H9 (cell line): ENCODE measurements at regions not wholly inside any gene's neighbourhood (a gene's known extent, or its start where the extent isn't known, plus 50 kb on each side); places are given as distances from the start of the nearest gene placed in this dataset.

Experiments used
- DNase-seq: peaks from one replicate; pipeline ENCODE4 v3.0.0-alpha.2; 2017
- H2AFZ ChIP-seq: one replicate; pipeline ENCODE4 v1.6.1; 2013; ENCODE audit warnings: mild to moderate bottlenecking, low read length, control low read depth, moderate library complexity
- H2AK5ac ChIP-seq: 2 replicates; pipeline ENCODE4 v1.6.1; 2013; ENCODE audit warnings: low read length, control low read depth, mixed read lengths; ENCODE audit not compliant: insufficient read length
- H2BK120ac ChIP-seq: one replicate; pipeline ENCODE4 v1.6.1; 2013; ENCODE audit warnings: low read depth, mild to moderate bottlenecking, low read length, control low read depth, inconsistent platforms; ENCODE audit not compliant: poor library complexity, severe bottlenecking
- H2BK12ac ChIP-seq: 2 replicates; pipeline ENCODE4 v1.6.1; 2013; ENCODE audit warnings: low read length, control low read depth, mixed read lengths, low read depth; ENCODE audit not compliant: insufficient read length
- H2BK15ac ChIP-seq: 2 replicates; pipeline ENCODE4 v1.6.1; 2013; ENCODE audit warnings: low read depth, low read length, control low read depth
- H2BK20ac ChIP-seq: one replicate; pipeline ENCODE4 v1.6.1; 2013; ENCODE audit warnings: low read depth, mild to moderate bottlenecking, low read length, control low read depth, inconsistent platforms; ENCODE audit not compliant: poor library complexity, severe bottlenecking
- H2BK5ac ChIP-seq: 2 replicates; pipeline ENCODE4 v1.6.1; 2013; ENCODE audit warnings: low read length, control low read depth, mixed read lengths; ENCODE audit not compliant: insufficient read length
- H3K14ac ChIP-seq: 2 replicates; pipeline ENCODE4 v1.6.1; 2013; ENCODE audit warnings: low read length, control low read depth; ENCODE audit not compliant: insufficient read depth
- H3K18ac ChIP-seq: 2 replicates; pipeline ENCODE4 v1.6.1; 2013; ENCODE audit warnings: low read depth, mild to moderate bottlenecking, mixed read lengths, low read length, control low read depth; ENCODE audit not compliant: insufficient read length
- H3K23ac ChIP-seq: 2 replicates; pipeline ENCODE4 v1.6.1; 2013; ENCODE audit warnings: low read length, control low read depth, mixed read lengths, low read depth; ENCODE audit not compliant: insufficient read length
- H3K23me2 ChIP-seq: 2 replicates; pipeline ENCODE4 v1.6.1; 2013; ENCODE audit warnings: low read depth, mild to moderate bottlenecking, mixed read lengths, low read length, control low read depth; ENCODE audit not compliant: insufficient read length, poor library complexity, severe bottlenecking
- H3K27ac ChIP-seq: 2 replicates; pipeline ENCODE4 v1.5.1; 2013; ENCODE audit warnings: low read length, control low read depth, mixed read lengths, low read depth; ENCODE audit not compliant: insufficient read length
- H3K27me3 ChIP-seq: 2 replicates; pipeline ENCODE4 v1.6.1; 2013; ENCODE audit warnings: low read length, control low read depth, inconsistent platforms; ENCODE audit not compliant: insufficient read depth
- H3K4ac ChIP-seq: 2 replicates; pipeline ENCODE4 v1.6.1; 2013; ENCODE audit warnings: low read depth, mild to moderate bottlenecking, control low read depth, inconsistent platforms, low read length, moderate library complexity
- H3K4me1 ChIP-seq: 2 replicates; pipeline ENCODE4 v1.6.1; 2013; ENCODE audit warnings: low read length, control low read depth, inconsistent platforms; ENCODE audit not compliant: insufficient read depth
- H3K4me2 ChIP-seq: 2 replicates; pipeline ENCODE4 v1.6.1; 2013; ENCODE audit warnings: low read length, control low read depth, mixed read lengths; ENCODE audit not compliant: insufficient read length, insufficient read depth
- H3K56ac ChIP-seq: 2 replicates; pipeline ENCODE4 v1.6.1; 2013; ENCODE audit warnings: low read depth, mild to moderate bottlenecking, mixed read lengths, low read length, control low read depth; ENCODE audit not compliant: insufficient read length
- H3K79me1 ChIP-seq: 2 replicates; pipeline ENCODE4 v1.6.1; 2013; ENCODE audit warnings: low read depth, mild to moderate bottlenecking, moderate library complexity, low read length, control low read depth, inconsistent platforms; ENCODE audit not compliant: insufficient read depth, poor library complexity, severe bottlenecking
- H3K79me2 ChIP-seq: 2 replicates; pipeline ENCODE4 v1.6.1; 2013; ENCODE audit warnings: low read length, control low read depth, inconsistent platforms; ENCODE audit not compliant: insufficient read depth
- H3K9ac ChIP-seq: 2 replicates; pipeline ENCODE4 v1.6.1; 2013; ENCODE audit warnings: low read length, control low read depth, mixed read lengths; ENCODE audit not compliant: insufficient read length; ENCODE audit errors: extremely low read depth
- H3K9me3 ChIP-seq: one replicate; pipeline ENCODE4 v1.6.1; 2013; ENCODE audit warnings: low read depth, low read length, inconsistent platforms; ENCODE audit not compliant: control insufficient read depth
- H3T11ph ChIP-seq: one replicate; pipeline ENCODE4 v1.6.1; 2013; ENCODE audit warnings: mild to moderate bottlenecking, low read length, control low read depth, inconsistent platforms
- H4K20me1 ChIP-seq: one replicate; pipeline ENCODE4 v1.6.1; 2013; ENCODE audit not compliant: control insufficient read depth, insufficient read length, insufficient read depth
- H4K5ac ChIP-seq: 2 replicates; pipeline ENCODE4 v1.6.1; 2013; ENCODE audit warnings: low read depth, mild to moderate bottlenecking, mixed read lengths, low read length, control low read depth; ENCODE audit not compliant: insufficient read length
- H4K8ac ChIP-seq: replicated peaks from 2 replicates; pipeline ENCODE4 v1.6.1; 2013; ENCODE audit warnings: low read length, control low read depth, mixed read lengths, low read depth; ENCODE audit not compliant: insufficient read length
- H4K91ac ChIP-seq: 2 replicates; pipeline ENCODE4 v1.6.1; 2013; ENCODE audit warnings: low read depth, mild to moderate bottlenecking, moderate library complexity, mixed read lengths, low read length, control low read depth; ENCODE audit not compliant: insufficient read length
- H3K27ac Mint-ChIP-seq, 3 experiments: 2 replicates in 2 of 3; 3 replicates in 1 of 3; pipeline ENCODE4 v1.8.0; 2020 to 2021; ENCODE audit warnings: mixed read lengths in 3 of 3, mild to moderate bottlenecking in 1 of 3, moderate library complexity in 1 of 3
- H3K27me3 Mint-ChIP-seq: 2 replicates; pipeline ENCODE4 v1.8.0; 2021; ENCODE audit warnings: low read depth, mild to moderate bottlenecking, moderate library complexity, mixed read lengths
- H3K36me3 Mint-ChIP-seq, 3 experiments: 2 replicates in 2 of 3; 3 replicates in 1 of 3; pipeline ENCODE4 v1.8.0; 2020 to 2021; ENCODE audit warnings: low read depth in 3 of 3, mixed read lengths in 3 of 3; ENCODE audit not compliant: insufficient read depth in 1 of 3
- H3K4me1 Mint-ChIP-seq, 2 experiments: 2 replicates each; pipeline ENCODE4 v1.8.0; 2020; ENCODE audit warnings: mixed read lengths in 2 of 2
- H3K4me3 Mint-ChIP-seq, 2 experiments: 2 replicates in 1 of 2; 3 replicates in 1 of 2; pipeline ENCODE4 v1.8.0; 2020 to 2021; ENCODE audit warnings: mild to moderate bottlenecking in 2 of 2, mixed read lengths in 2 of 2, moderate library complexity in 1 of 2
- H3K9me3 Mint-ChIP-seq, 2 experiments: 2 replicates in 1 of 2; 3 replicates in 1 of 2; pipeline ENCODE4 v1.8.0; 2020; ENCODE audit warnings: mild to moderate bottlenecking in 2 of 2, mixed read lengths in 2 of 2, moderate library complexity in 1 of 2
- WGBS: extraction: QIAGEN DNeasy Blood & Tissue Kit; methylation state at CpG from one replicate; pipeline ENCODE4 v1.1.7; 2013; ENCODE audit warnings: missing lambda C conversion rate, low lambda C conversion rate, mixed read lengths; ENCODE audit not compliant: insufficient read length; ENCODE audit errors: extremely low coverage; 5-methylcytosine and 5-hydroxymethylcytosine counted together
- TF ChIP-seq, protein P1 (sequence below): fragments of 200-600 bp; sonication (generic); conservative IDR thresholded peaks from 3 replicates; pipeline ENCODE4 v1.8.0; 2021; ENCODE audit warnings: antibody characterized with exemption, mild to moderate bottlenecking

DNA sequence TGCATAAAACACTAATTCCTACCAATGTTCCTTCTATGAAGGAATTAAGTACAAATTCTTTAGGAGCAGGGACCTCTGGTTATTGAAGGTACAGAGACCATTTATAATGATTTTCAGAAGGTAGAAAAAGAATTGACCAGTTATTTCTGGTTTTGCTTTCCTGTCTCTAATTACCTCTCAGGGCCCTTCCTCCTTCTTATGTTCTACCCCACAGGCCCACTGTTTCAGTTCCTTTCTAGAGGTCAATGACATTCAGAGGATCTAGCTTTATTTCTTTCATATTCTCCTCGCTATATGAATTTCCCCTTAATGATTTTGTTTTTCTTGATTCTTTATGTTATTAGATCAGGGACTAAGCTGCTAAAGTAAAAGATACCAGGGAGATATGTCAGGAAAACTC, 345.0 kb upstream of the SPRY2 start:
- H3K56ac ChIP-seq = no peak overlapping the region
- Mint-ChIP-seq H3K4me1 (peaks cover 13 to 17% of the 10 kb centered on the region in 2 experiments), H3K9me3 (peaks cover 0 to 13% of the 10 kb centered on the region in 2 experiments; a peak in 4 of 5 replicates), H3K36me3 (peaks cover 3 to 14% (median 11%) of the 10 kb centered on the region in 3 experiments), H3K4me3 (no peak overlapping the region), H3K27ac (no peak overlapping the region), H3K27me3 (no peaks in the 10 kb centered on the region; the same call in 1 of the 2 replicates)
- H4K20me1 ChIP-seq = no peaks in the 10 kb centered on the region
- no peaks in the 10 kb centered on the region for H3K9me3 ChIP-seq
- no peak overlapping the region for H4K5ac ChIP-seq
- H2AFZ ChIP-seq = no peak overlapping the region
- TF ChIP-seq, protein P1, sequence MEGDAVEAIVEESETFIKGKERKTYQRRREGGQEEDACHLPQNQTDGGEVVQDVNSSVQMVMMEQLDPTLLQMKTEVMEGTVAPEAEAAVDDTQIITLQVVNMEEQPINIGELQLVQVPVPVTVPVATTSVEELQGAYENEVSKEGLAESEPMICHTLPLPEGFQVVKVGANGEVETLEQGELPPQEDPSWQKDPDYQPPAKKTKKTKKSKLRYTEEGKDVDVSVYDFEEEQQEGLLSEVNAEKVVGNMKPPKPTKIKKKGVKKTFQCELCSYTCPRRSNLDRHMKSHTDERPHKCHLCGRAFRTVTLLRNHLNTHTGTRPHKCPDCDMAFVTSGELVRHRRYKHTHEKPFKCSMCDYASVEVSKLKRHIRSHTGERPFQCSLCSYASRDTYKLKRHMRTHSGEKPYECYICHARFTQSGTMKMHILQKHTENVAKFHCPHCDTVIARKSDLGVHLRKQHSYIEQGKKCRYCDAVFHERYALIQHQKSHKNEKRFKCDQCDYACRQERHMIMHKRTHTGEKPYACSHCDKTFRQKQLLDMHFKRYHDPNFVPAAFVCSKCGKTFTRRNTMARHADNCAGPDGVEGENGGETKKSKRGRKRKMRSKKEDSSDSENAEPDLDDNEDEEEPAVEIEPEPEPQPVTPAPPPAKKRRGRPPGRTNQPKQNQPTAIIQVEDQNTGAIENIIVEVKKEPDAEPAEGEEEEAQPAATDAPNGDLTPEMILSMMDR = no peak
- no peak overlapping the region for H3K18ac ChIP-seq
- no CpG with 5 or more reads among the region's 1 CpG for WGBS
- no peak overlapping the region for H2BK15ac ChIP-seq
- no peak overlapping the region for H4K91ac ChIP-seq
- H2BK120ac ChIP-seq = no peak overlapping the region
- H2AK5ac ChIP-seq = no peak overlapping the region
- H3K79me1 ChIP-seq = no peaks in the 10 kb centered on the region
- H3K4me1 ChIP-seq = no peaks in the 10 kb centered on the region
- H2BK12ac ChIP-seq = no peak overlapping the region
- no peak overlapping the region for H3K27ac ChIP-seq
- no peak overlapping the region for H3T11ph ChIP-seq
- H3K79me2 ChIP-seq = no peaks in the 10 kb centered on the region
- DNase-seq = no peak
- no peaks in the 10 kb centered on the region for H3K27me3 ChIP-seq
- no peak overlapping the region for H2BK20ac ChIP-seq
- no peak overlapping the region for H3K4me2 ChIP-seq
- no peaks in the 10 kb centered on the region for H3K23me2 ChIP-seq
- H3K9ac ChIP-seq = no peak overlapping the region
- no peak overlapping the region for H3K14ac ChIP-seq
- no peak overlapping the region for H3K4ac ChIP-seq
- H2BK5ac ChIP-seq = no peak overlapping the region
- no peak overlapping the region for H3K23ac ChIP-seq
- H4K8ac ChIP-seq = no peak overlapping the region
